IMR-90 (cell line): ENCODE measurements at regions not wholly inside any gene's neighbourhood (a gene's known extent, or its start where the extent isn't known, plus 50 kb on each side); places are given as distances from the start of the nearest gene placed in this dataset.

Source experiments
- ATAC-seq: fragments of 200-7000 bp; cut with Tn5 transposase; 2 replicates; pipeline ENCODE4 v1.9.1; 2020; ENCODE audit warnings: low read depth, mild to moderate bottlenecking, moderate library complexity
- BruUV-seq: library from RNA; stranded (reverse); fragments of 400-500 nt; replicated peaks from 2 replicates; lab custom pipeline; 2021; lab: Mats Ljungman, UMichigan
- CTCF ChIA-PET: fragments of 300-600 bp; formaldehyde crosslinking; extraction: SDS; loops from one replicate; lab custom pipeline; 2021; ENCODE audit warnings: antibody characterized with exemption; lab: Yijun Ruan, JAX
- POLR2A ChIA-PET: fragments of 300-600 bp; sonication (Branson Sonifier 250); formaldehyde crosslinking; loops from one replicate; lab custom pipeline; 2022; ENCODE audit warnings: antibody characterized with exemption; ENCODE audit not compliant: unreplicated experiment; lab: Charles Lee
- DNase-seq: peaks from one replicate; pipeline ENCODE4 v3.0.0; 2013
- H2AFZ ChIP-seq: replicated peaks from 2 replicates; pipeline ENCODE3; 2013; ENCODE audit warnings: low read length, mild to moderate bottlenecking; ENCODE audit not compliant: poor library complexity
- H2AK5ac ChIP-seq: 2 replicates; pipeline ENCODE4 v1.6.1; 2013; ENCODE audit warnings: low read depth, low read length, inconsistent platforms
- H2AK9ac ChIP-seq: replicated peaks from 2 replicates; pipeline ENCODE3; 2013; ENCODE audit warnings: mild to moderate bottlenecking, low read depth, low read length, moderate library complexity; ENCODE audit not compliant: poor library complexity
- H2BK120ac ChIP-seq: 2 replicates; pipeline ENCODE4 v1.6.1; 2013; ENCODE audit warnings: low read depth, low read length, inconsistent platforms
- H2BK15ac ChIP-seq: 3 replicates; pipeline ENCODE4 v1.6.1; 2013; ENCODE audit warnings: low read depth, low read length, inconsistent platforms
- H2BK20ac ChIP-seq: 2 replicates; pipeline ENCODE4 v1.6.1; 2013; ENCODE audit warnings: low read depth, mild to moderate bottlenecking, inconsistent platforms, low read length, moderate library complexity
- H2BK5ac ChIP-seq: 2 replicates; pipeline ENCODE4 v1.6.1; 2013; ENCODE audit warnings: mild to moderate bottlenecking, low read depth, low read length, inconsistent platforms; ENCODE audit not compliant: poor library complexity, severe bottlenecking
- H3K14ac ChIP-seq: replicated peaks from 2 replicates; pipeline ENCODE4 v1.6.1; 2013; ENCODE audit warnings: low read depth, low read length, inconsistent platforms
- H3K18ac ChIP-seq: 2 replicates; pipeline ENCODE4 v1.6.1; 2013; ENCODE audit warnings: low read depth, low read length, control low read depth
- H3K23ac ChIP-seq: 2 replicates; pipeline ENCODE4 v1.6.1; 2013; ENCODE audit warnings: low read depth, low read length, inconsistent platforms
- H3K27ac ChIP-seq: 2 replicates; pipeline ENCODE4 v1.5.1; 2013; ENCODE audit warnings: mild to moderate bottlenecking, control low read depth, low read length; ENCODE audit not compliant: insufficient read depth
- H3K27me3 ChIP-seq: 2 replicates; pipeline ENCODE4 v1.6.1; 2013; ENCODE audit warnings: low read length; ENCODE audit not compliant: control insufficient read depth, insufficient read depth
- H3K36me3 ChIP-seq: 2 replicates; pipeline ENCODE4 v1.6.1; 2013; ENCODE audit warnings: low read length, mixed read lengths; ENCODE audit not compliant: control insufficient read depth, insufficient read depth
- H3K4ac ChIP-seq: 2 replicates; pipeline ENCODE4 v1.6.1; 2013; ENCODE audit warnings: low read depth, low read length, inconsistent platforms
- H3K4me1 ChIP-seq: 2 replicates; pipeline ENCODE4 v1.6.1; 2013; ENCODE audit warnings: low read length, mixed read lengths; ENCODE audit not compliant: control insufficient read depth, insufficient read depth
- H3K4me2 ChIP-seq: 2 replicates; pipeline ENCODE4 v1.6.1; 2013; ENCODE audit warnings: low read depth, mild to moderate bottlenecking, control low read depth, low read length, moderate library complexity
- H3K4me3 ChIP-seq: 2 replicates; pipeline ENCODE4 v1.5.1; 2013; ENCODE audit warnings: low read depth, mild to moderate bottlenecking, control low read depth, low read length, moderate library complexity; ENCODE audit not compliant: insufficient read depth
- H3K56ac ChIP-seq: 2 replicates; pipeline ENCODE4 v1.6.1; 2013; ENCODE audit warnings: low read length, inconsistent platforms; ENCODE audit not compliant: insufficient read depth; ENCODE audit errors: extremely low read depth
- H3K79me1 ChIP-seq, 2 experiments: 2 replicates each; pipeline ENCODE4 v1.6.1; 2013; ENCODE audit warnings: low read length in 2 of 2, inconsistent platforms in 1 of 2, low read depth in 1 of 2
- H3K9ac ChIP-seq: 2 replicates; pipeline ENCODE4 v1.6.1; 2013; ENCODE audit warnings: low read depth, low read length, control low read depth
- H3K9me1 ChIP-seq: 2 replicates; pipeline ENCODE4 v1.6.1; 2013; ENCODE audit warnings: low read length, inconsistent platforms; ENCODE audit not compliant: insufficient read depth
- H3K9me3 ChIP-seq: 2 replicates; pipeline ENCODE4 v1.6.1; 2013; ENCODE audit warnings: low read length; ENCODE audit not compliant: control insufficient read depth, insufficient read depth
- H4K20me1 ChIP-seq: 2 replicates; pipeline ENCODE4 v1.6.1; 2013; ENCODE audit warnings: low read length, inconsistent platforms; ENCODE audit not compliant: insufficient read depth
- H4K5ac ChIP-seq: 2 replicates; pipeline ENCODE4 v1.6.1; 2013; ENCODE audit warnings: mild to moderate bottlenecking, low read depth, low read length, control low read depth
- H4K8ac ChIP-seq, 2 experiments: 2 replicates each; pipeline ENCODE4 v1.6.1; 2013; ENCODE audit warnings: low read depth in 2 of 2, low read length in 2 of 2, control low read depth in 1 of 2, inconsistent platforms in 1 of 2
- H4K91ac ChIP-seq: 2 replicates; pipeline ENCODE4 v1.6.1; 2013; ENCODE audit warnings: low read depth, low read length, inconsistent platforms; ENCODE audit not compliant: insufficient read depth
- BHLHE40 ChIP-seq: fragments of 150-350 bp; IDR thresholded peaks from 2 replicates; pipeline ENCODE4 v1.6.1; 2016; ENCODE audit warnings: mild to moderate bottlenecking, low read depth, low read length
- CEBPB ChIP-seq: IDR thresholded peaks from 2 replicates; pipeline ENCODE4 v1.6.1; 2012; ENCODE audit warnings: low read depth, low read length, improper control_type of control experiment
- CHD1 ChIP-seq: IDR thresholded peaks from 2 replicates; pipeline ENCODE4 v1.6.1; 2012; ENCODE audit warnings: low read depth, low read length, improper control_type of control experiment
- FOS ChIP-seq: fragments of 150-350 bp; IDR thresholded peaks from 2 replicates; pipeline ENCODE4 v1.6.1; 2016; ENCODE audit warnings: low read depth, low read length
- MAFK ChIP-seq: IDR thresholded peaks from 2 replicates; pipeline ENCODE4 v1.6.1; 2012; ENCODE audit warnings: low read depth, low read length, improper control_type of control experiment
- MAZ ChIP-seq: IDR thresholded peaks from 2 replicates; pipeline ENCODE4 v1.6.1; 2012; ENCODE audit warnings: low read depth, mild to moderate bottlenecking, low read length, improper control_type of control experiment, moderate library complexity, borderline replicate concordance
- MXI1 ChIP-seq: IDR thresholded peaks from 2 replicates; pipeline ENCODE4 v1.6.1; 2012; ENCODE audit warnings: low read depth, mild to moderate bottlenecking, low read length, moderate library complexity, borderline replicate concordance
- NFE2L2 ChIP-seq: fragments of 150-350 bp; IDR thresholded peaks from 2 replicates; pipeline ENCODE4 v1.6.1; 2016; ENCODE audit warnings: low read depth, mild to moderate bottlenecking, low read length
- POLR2A ChIP-seq: IDR thresholded peaks from 2 replicates; pipeline ENCODE4 v1.6.1; 2012; ENCODE audit warnings: mild to moderate bottlenecking, low read depth, low read length
- RAD21 ChIP-seq: IDR thresholded peaks from 2 replicates; pipeline ENCODE4 v1.6.1; 2012; ENCODE audit warnings: low read length, improper control_type of control experiment
- RCOR1 ChIP-seq: IDR thresholded peaks from 2 replicates; pipeline ENCODE4 v1.6.1; 2012; ENCODE audit warnings: mild to moderate bottlenecking, low read length, improper control_type of control experiment; ENCODE audit not compliant: insufficient replicate concordance
- RFX5 ChIP-seq: IDR thresholded peaks from 2 replicates; pipeline ENCODE4 v1.8.0; 2012; ENCODE audit warnings: low read depth, mild to moderate bottlenecking, low read length, moderate library complexity
- SMC3 ChIP-seq: fragments of 150-350 bp; IDR thresholded peaks from 2 replicates; pipeline ENCODE4 v1.6.1; 2016; ENCODE audit warnings: low read depth, mild to moderate bottlenecking, antibody characterized with exemption, low read length, moderate library complexity
- USF2 ChIP-seq: fragments of 150-350 bp; IDR thresholded peaks from 2 replicates; pipeline ENCODE4 v1.6.1; 2017; ENCODE audit warnings: mild to moderate bottlenecking, antibody characterized with exemption, low read length, low read depth
- WGBS, 2 experiments: methylation state at CpG; one replicate each; pipeline versions ENCODE4 v1.1.5 to v1.1.7; 2013; ENCODE audit warnings: missing lambda C conversion rate in 2 of 2; ENCODE audit not compliant: insufficient read length in 1 of 2; ENCODE audit errors: extremely low coverage in 2 of 2; 5-methylcytosine and 5-hydroxymethylcytosine counted together
- dilution Hi-C: fragments of 300-500 bp; cut with HindIII; formaldehyde crosslinking; loops from one replicate; pipeline ENCODE4 v1.14.3; 2018; ENCODE audit warnings: low sequenced_read_pairs; ENCODE audit not compliant: unreplicated experiment
- in situ Hi-C: fragments of 300-500 bp; cut with MboI; formaldehyde crosslinking; loops from 3 replicates; pipeline ENCODE4 v1.14.3; 2019; ENCODE audit warnings: low sequenced_read_pairs, inconsistent platforms, mixed read lengths
- intact Hi-C: fragments of 100-400 bp; cut with micrococcal nuclease; formaldehyde crosslinking; loops from 2 replicates; pipeline ENCODE4 v1.10.0; 2022
- TF ChIP-seq, protein P1 (sequence below): fragments of 150-350 bp; IDR thresholded peaks from 2 replicates; pipeline ENCODE4 v1.6.1; 2016; ENCODE audit warnings: low read depth, mild to moderate bottlenecking, low read length, moderate library complexity, borderline replicate concordance
- TF ChIP-seq, protein P2 (sequence below): conservative IDR thresholded peaks from 2 replicates; pipeline ENCODE4 v1.5.1; 2012; ENCODE audit warnings: mild to moderate bottlenecking, low read depth, low read length, improper control_type of control experiment

DNA sequence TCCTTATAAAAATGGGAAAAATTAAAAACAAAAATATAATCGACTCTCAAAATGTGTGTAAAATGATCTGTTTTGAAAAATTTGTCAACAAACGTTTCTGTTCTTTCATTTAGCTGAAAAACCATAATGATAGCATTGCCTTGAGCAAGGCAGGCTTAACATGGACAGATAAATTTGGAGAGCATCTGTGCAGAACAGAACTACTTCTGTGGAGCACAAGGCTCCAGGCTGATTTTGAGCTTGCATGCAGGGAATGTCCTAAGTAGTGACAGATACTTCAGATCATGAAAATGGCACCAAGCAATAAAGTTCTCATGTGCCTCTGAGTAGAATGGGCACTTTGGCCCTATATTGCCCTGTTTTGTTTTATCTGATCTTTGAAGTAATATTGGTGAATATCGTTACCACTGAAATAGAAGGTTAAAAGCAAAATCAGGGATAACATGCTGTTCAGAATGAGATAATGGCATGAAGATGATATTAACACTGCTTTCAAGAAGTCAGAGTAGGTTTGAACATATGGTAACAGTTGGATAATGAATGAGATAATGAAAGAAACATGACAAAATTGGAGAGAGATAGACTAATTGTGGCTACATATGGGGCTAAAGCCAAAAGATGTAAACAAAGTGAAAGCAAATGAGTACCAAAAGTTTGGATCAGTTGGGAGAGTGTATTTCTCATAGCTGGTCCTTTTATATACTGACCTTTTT, 730.5 kb upstream of the CCDC179 start:
- WGBS, 2 experiments = 75% methylated on average over 2 of the region's 3 CpGs; no CpG with 5 or more reads in 1 of the 2 experiments
- H2AFZ ChIP-seq = no peak overlapping the region
- no peak overlapping the region for H3K14ac ChIP-seq
- no peak overlapping the region for H2BK120ac ChIP-seq
- ChIA-PET CTCF (no interaction called here), POLR2A (no interaction called here)
- H3K9me1 ChIP-seq = no peaks in the 10 kb centered on the region
- no peaks in the 10 kb centered on the region for H3K79me1 ChIP-seq
- H3K27me3 ChIP-seq = no peaks in the 10 kb centered on the region
- H3K56ac ChIP-seq = no peak overlapping the region
- intact Hi-C loops (no loop called here), dilution Hi-C loops (no loop called here), in situ Hi-C loops (no loop called here)
- no peak for DNase-seq
- no peak overlapping the region for H2BK20ac ChIP-seq
- no peak overlapping the region for H4K8ac ChIP-seq
- no peaks in the 10 kb centered on the region for H3K36me3 ChIP-seq
- H3K4me3 ChIP-seq = no peak overlapping the region
- no TSS peak for BruUV-seq
- TF ChIP-seq RAD21 (no peak), MXI1 (no peak), NFE2L2 (no peak), MAFK (no peak), USF2 (no peak), SMC3 (no peak), CEBPB (no peak), RFX5 (no peak), RCOR1 (no peak), BHLHE40 (no peak), FOS (no peak), CHD1 (no peak), POLR2A (no peak), MAZ (no peak)
- TF ChIP-seq, protein P1, sequence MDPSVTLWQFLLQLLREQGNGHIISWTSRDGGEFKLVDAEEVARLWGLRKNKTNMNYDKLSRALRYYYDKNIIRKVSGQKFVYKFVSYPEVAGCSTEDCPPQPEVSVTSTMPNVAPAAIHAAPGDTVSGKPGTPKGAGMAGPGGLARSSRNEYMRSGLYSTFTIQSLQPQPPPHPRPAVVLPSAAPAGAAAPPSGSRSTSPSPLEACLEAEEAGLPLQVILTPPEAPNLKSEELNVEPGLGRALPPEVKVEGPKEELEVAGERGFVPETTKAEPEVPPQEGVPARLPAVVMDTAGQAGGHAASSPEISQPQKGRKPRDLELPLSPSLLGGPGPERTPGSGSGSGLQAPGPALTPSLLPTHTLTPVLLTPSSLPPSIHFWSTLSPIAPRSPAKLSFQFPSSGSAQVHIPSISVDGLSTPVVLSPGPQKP = no peak
- TF ChIP-seq, protein P2, sequence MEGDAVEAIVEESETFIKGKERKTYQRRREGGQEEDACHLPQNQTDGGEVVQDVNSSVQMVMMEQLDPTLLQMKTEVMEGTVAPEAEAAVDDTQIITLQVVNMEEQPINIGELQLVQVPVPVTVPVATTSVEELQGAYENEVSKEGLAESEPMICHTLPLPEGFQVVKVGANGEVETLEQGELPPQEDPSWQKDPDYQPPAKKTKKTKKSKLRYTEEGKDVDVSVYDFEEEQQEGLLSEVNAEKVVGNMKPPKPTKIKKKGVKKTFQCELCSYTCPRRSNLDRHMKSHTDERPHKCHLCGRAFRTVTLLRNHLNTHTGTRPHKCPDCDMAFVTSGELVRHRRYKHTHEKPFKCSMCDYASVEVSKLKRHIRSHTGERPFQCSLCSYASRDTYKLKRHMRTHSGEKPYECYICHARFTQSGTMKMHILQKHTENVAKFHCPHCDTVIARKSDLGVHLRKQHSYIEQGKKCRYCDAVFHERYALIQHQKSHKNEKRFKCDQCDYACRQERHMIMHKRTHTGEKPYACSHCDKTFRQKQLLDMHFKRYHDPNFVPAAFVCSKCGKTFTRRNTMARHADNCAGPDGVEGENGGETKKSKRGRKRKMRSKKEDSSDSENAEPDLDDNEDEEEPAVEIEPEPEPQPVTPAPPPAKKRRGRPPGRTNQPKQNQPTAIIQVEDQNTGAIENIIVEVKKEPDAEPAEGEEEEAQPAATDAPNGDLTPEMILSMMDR = no peak
- no peak overlapping the region for H2AK5ac ChIP-seq
- no peak overlapping the region for H3K4me2 ChIP-seq
- no peak overlapping the region for H2BK15ac ChIP-seq
- H3K18ac ChIP-seq = no peak overlapping the region
- 0 out of 2 replicates have a peak, but pooled peaks cover 1% of the 10 kb centered on the region for H3K9me3 ChIP-seq
- no peak for ATAC-seq
- H3K4me1 ChIP-seq = no peaks in the 10 kb centered on the region
- no peak overlapping the region for H4K5ac ChIP-seq
- H2BK5ac ChIP-seq = no peak overlapping the region
- no peak overlapping the region for H3K9ac ChIP-seq
- H4K20me1 ChIP-seq = no peaks in the 10 kb centered on the region
- H3K4ac ChIP-seq = no peak overlapping the region
- no peak overlapping the region for H2AK9ac ChIP-seq
- H3K23ac ChIP-seq = no peak overlapping the region
- H4K91ac ChIP-seq = no peak overlapping the region
- H3K27ac ChIP-seq = no peak overlapping the region
